GM10266 (cell line): ENCODE measurements at regions not wholly inside any gene's neighbourhood (a gene's known extent, or its start where the extent isn't known, plus 50 kb on each side); places are given as distances from the start of the nearest gene placed in this dataset.

Experiments used
- DNase-seq: peaks from one replicate; pipeline ENCODE4 v3.0.0; 2012; ENCODE audit errors: extremely low spot score
- CTCF ChIP-seq: IDR thresholded peaks from 2 replicates; pipeline ENCODE4 v1.5.1; 2012; ENCODE audit warnings: mild to moderate bottlenecking, low read depth; ENCODE audit not compliant: control insufficient read depth, insufficient read depth; ENCODE audit errors: missing control alignments

- no peak for TF ChIP-seq CTCF
- DNase-seq = no peak
Observed at GRCh38 chr5:89480406-89481007, 597.5 kb upstream of the MEF2C start.

GRCh38 chr5:89478851-89479250 lies 595.9 kb upstream of the MEF2C start:
- TF ChIP-seq CTCF = no peak
- DNase-seq = no peak

- no peak for DNase-seq
- no peak for TF ChIP-seq CTCF
Observed at GRCh38 chr5:89473196-89473595, 590.2 kb upstream of the MEF2C start.

GRCh38 chr5:89471541-89471940 lies 588.6 kb upstream of the MEF2C start:
- no peak for DNase-seq
- no peak for TF ChIP-seq CTCF

GRCh38 chr5:89471115-89471514 lies 588.1 kb upstream of the MEF2C start:
- TF ChIP-seq CTCF = no peak
- no peak for DNase-seq

- DNase-seq = no peak
- TF ChIP-seq CTCF = no peak
Observed at GRCh38 chr5:89470658-89471057, 587.7 kb upstream of the MEF2C start.

- no peak for TF ChIP-seq CTCF
- DNase-seq = no peak
Observed at GRCh38 chr5:89458332-89458656, 575.3 kb upstream of the MEF2C start.
